ENCODE measurements at regions not wholly inside any gene's neighbourhood (a gene's known extent, or its start where the extent isn't known, plus 50 kb on each side); places are given as distances from the start of the nearest gene placed in this dataset.

GRCh38 chr11:11677672-11678356, 56.0 kb upstream of the GALNT18 start:
- no peaks in the 10 kb centered on the region for H3K36me3 ChIP-seq (ENCODE audit: low read depth)
- ATAC-seq (ENCODE audit: low read depth) (no peak), DNase-seq (ENCODE audit: low spot score) (no peak)
- TF ChIP-seq CTCF (IDR thresholded peaks at IDR 0.05; ENCODE audit: poor library complexity, severe bottlenecking) = no peak
- H3K4me1 ChIP-seq (ENCODE audit: insufficient read depth, poor library complexity, severe bottlenecking) = no peaks in the 10 kb centered on the region
- H3K27ac ChIP-seq (ENCODE audit: poor library complexity, severe bottlenecking) = no peak overlapping the region
- no peak overlapping the region for H3K4me3 ChIP-seq (ENCODE audit: severe bottlenecking)
- H3K9me3 ChIP-seq (ENCODE audit: severe bottlenecking) = no peaks in the 10 kb centered on the region
- H3K27me3 ChIP-seq (ENCODE audit: insufficient read depth, poor library complexity, severe bottlenecking) = peaks cover 4% of the 10 kb centered on the region

- ATAC-seq (ENCODE audit: low read depth) (no peak), DNase-seq (ENCODE audit: low spot score) (no peak)
- Histone ChIP-seq H3K36me3 (ENCODE audit: low read depth) (no peaks in the 10 kb centered on the region), H3K27ac (ENCODE audit: poor library complexity, severe bottlenecking) (no peak overlapping the region), H3K27me3 (ENCODE audit: insufficient read depth, poor library complexity, severe bottlenecking) (peaks cover 4% of the 10 kb centered on the region), H3K9me3 (ENCODE audit: severe bottlenecking) (no peaks in the 10 kb centered on the region), H3K4me3 (ENCODE audit: severe bottlenecking) (no peak overlapping the region), H3K4me1 (ENCODE audit: insufficient read depth, poor library complexity, severe bottlenecking) (no peaks in the 10 kb centered on the region)
- TF ChIP-seq CTCF (IDR thresholded peaks at IDR 0.05; ENCODE audit: poor library complexity, severe bottlenecking) = no peak
These were observed 53.9 kb upstream of the GALNT18 start for GRCh38 chr11:11675671-11676181.

GRCh38 chr11:11672789-11673188, 51.0 kb upstream of the GALNT18 start:
- H3K4me1 ChIP-seq (ENCODE audit: insufficient read depth, poor library complexity, severe bottlenecking) = no peaks in the 10 kb centered on the region
- peaks cover 3% of the 10 kb centered on the region for H3K27me3 ChIP-seq (ENCODE audit: insufficient read depth, poor library complexity, severe bottlenecking)
- H3K27ac ChIP-seq (ENCODE audit: poor library complexity, severe bottlenecking) = no peak overlapping the region
- no peaks in the 10 kb centered on the region for H3K36me3 ChIP-seq (ENCODE audit: low read depth)
- H3K9me3 ChIP-seq (ENCODE audit: severe bottlenecking) = no peaks in the 10 kb centered on the region
- ATAC-seq (ENCODE audit: low read depth) (no peak), DNase-seq (ENCODE audit: low spot score) (no peak)
- no peak for TF ChIP-seq CTCF (IDR thresholded peaks at IDR 0.05; ENCODE audit: poor library complexity, severe bottlenecking)
- no peak overlapping the region for H3K4me3 ChIP-seq (ENCODE audit: severe bottlenecking)

GRCh38 chr11:11672101-11672500, 50.3 kb upstream of the GALNT18 start:
- ATAC-seq (ENCODE audit: low read depth) = no peak

More at GRCh38 chr11:11672101-11672500, 50.3 kb upstream of the GALNT18 start:
- TF ChIP-seq CTCF (IDR thresholded peaks at IDR 0.05; ENCODE audit: poor library complexity, severe bottlenecking) = no peak
- DNase-seq (ENCODE audit: low spot score) = no peak
- Histone ChIP-seq H3K27me3 (ENCODE audit: insufficient read depth, poor library complexity, severe bottlenecking) (peaks cover 3% of the 10 kb centered on the region), H3K36me3 (ENCODE audit: low read depth) (no peaks in the 10 kb centered on the region), H3K27ac (ENCODE audit: poor library complexity, severe bottlenecking) (no peak overlapping the region), H3K9me3 (ENCODE audit: severe bottlenecking) (no peaks in the 10 kb centered on the region), H3K4me1 (ENCODE audit: insufficient read depth, poor library complexity, severe bottlenecking) (no peaks in the 10 kb centered on the region), H3K4me3 (ENCODE audit: severe bottlenecking) (no peak overlapping the region)

Data from RWPE2 (cell line).